Transverse colon (tissue), 4 donors: ENCODE measurements at regions not wholly inside any gene's neighbourhood (a gene's known extent, or its start where the extent isn't known, plus 50 kb on each side); places are given as distances from the start of the nearest gene placed in this dataset.

Experiments
- CTCF ChIP-seq, 5 experiments: fragments of 200-600 bp in 3 of 5; fragments of 450-650 bp in 2 of 5; sonication (generic) in 3 of 5; IDR thresholded peaks; 1 replicate in 2 of 5; 2 replicates in 3 of 5; pipeline ENCODE4 v1.5.1; 2016 to 2017; ENCODE audit warnings: antibody characterized with exemption in 5 of 5, inconsistent platforms in 3 of 5, mild to moderate bottlenecking in 2 of 5, moderate library complexity in 1 of 5
- EP300 ChIP-seq: sonication (generic); formaldehyde crosslinking; IDR thresholded peaks from one replicate; pipeline ENCODE4 v1.6.1; 2017; ENCODE audit warnings: antibody characterized with exemption, low read depth
- POLR2AphosphoS5 ChIP-seq, 3 donors: sonication (generic); formaldehyde crosslinking; IDR thresholded peaks; one replicate each; pipeline ENCODE4 v1.6.1; 2016; ENCODE audit warnings: antibody characterized with exemption in 3 of 3

- TF ChIP-seq CTCF (IDR thresholded peaks at IDR 0.05), result no peak
- no peak for TF ChIP-seq POLR2AphosphoS5 (IDR thresholded peaks at IDR 0.05)
- TF ChIP-seq EP300, result no peak
These were observed 124.3 kb upstream of the MAMLD1 start for GRCh38 chrX:150238632-150239382.
